ENCODE measurements at regions not wholly inside any gene's neighbourhood (a gene's known extent, or its start where the extent isn't known, plus 50 kb on each side); places are given as distances from the start of the nearest gene placed in this dataset.
"Not testable (repeated sequence)": the region's sequence is repeated elsewhere in the genome, so short reads cannot be mapped to it uniquely, and the experiment has no call there.

GRCh38 chr4:178165251-178165950, 723.2 kb upstream of the AGA start:
- DNase-seq (ENCODE audit: low spot score): no peak

DNA sequence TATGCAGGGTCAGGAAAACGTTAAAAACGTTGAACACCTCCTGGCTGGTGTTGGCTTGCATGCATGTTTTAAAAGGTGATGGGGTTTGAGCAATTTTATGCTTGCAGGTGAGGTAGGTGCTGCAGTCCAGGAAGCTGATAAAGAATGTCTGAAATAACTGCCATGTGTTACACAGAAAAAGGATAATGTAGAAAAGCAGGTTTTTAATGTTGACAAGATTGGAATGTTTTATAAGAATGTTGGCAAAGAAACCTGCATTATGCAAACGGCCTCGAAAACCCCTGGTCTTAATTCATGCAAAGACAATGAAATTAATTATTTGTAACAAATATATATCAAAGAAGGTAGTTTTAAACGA, 723.7 kb upstream of the AGA start:
- DNase-seq (ENCODE audit: low spot score): no peak

DNA sequence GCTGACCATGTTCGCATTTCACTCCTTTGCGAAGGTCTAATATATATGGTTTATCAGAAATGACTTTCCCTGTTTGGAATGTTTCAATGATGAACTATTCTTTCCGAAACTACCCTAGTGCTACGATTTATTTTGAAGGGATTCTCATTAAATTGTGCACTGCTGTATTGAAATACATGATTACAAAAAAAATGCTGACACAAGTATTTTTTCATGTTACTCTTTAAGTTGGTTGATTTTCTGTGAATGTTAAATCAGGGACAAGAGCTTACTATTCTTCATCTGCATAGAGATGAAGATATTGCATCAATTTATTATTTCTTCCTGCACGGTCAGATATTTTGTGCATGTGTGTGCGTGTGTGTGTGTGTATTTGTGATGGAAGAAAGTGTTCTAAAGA, 731.5 kb upstream of the AGA start:
- DNase-seq (ENCODE audit: low spot score): no peak

DNA sequence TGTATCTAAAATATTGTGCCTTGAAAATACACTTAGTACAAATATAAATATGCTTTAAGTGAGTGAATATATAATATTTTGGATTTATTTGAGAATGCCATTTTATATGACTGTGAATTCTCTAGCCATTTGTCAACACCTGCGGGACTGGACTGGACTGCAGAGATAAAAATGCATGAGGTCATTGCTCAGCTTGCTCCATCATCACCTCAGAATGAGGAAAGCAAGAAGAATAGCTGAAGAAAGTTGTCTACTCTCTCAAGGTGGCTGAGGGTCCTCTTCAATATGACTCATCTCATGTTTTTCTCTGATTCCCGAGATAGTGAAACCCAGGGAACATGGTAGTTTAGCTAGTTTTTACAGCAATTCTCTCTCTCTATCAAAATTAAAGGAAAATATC, 732.5 kb upstream of the AGA start:
- DNase-seq (ENCODE audit: low spot score): no peak

GRCh38 chr4:178185517-178185916, 743.3 kb upstream of the AGA start:
- DNase-seq (ENCODE audit: low spot score): no peak

DNA sequence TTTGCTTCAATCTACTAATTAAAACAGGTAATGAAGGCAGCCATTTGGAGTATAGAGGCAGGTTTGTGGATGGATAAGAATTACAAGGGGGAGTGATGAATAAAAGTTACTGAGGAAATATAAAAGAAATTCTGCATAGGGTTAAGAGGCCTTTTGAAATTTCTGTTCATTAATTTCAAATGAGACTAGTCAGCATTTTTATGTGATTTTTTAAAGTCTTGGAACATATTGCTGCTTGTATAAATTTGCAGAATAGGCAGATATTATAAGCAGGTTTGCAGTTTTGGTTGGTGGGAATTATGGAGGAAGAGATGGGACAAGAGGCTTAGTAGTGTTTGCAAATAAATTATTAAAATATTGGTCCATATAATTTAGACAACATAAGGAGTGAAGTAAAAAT, 750.4 kb upstream of the AGA start:
- DNase-seq (ENCODE audit: low spot score): no peak

DNA sequence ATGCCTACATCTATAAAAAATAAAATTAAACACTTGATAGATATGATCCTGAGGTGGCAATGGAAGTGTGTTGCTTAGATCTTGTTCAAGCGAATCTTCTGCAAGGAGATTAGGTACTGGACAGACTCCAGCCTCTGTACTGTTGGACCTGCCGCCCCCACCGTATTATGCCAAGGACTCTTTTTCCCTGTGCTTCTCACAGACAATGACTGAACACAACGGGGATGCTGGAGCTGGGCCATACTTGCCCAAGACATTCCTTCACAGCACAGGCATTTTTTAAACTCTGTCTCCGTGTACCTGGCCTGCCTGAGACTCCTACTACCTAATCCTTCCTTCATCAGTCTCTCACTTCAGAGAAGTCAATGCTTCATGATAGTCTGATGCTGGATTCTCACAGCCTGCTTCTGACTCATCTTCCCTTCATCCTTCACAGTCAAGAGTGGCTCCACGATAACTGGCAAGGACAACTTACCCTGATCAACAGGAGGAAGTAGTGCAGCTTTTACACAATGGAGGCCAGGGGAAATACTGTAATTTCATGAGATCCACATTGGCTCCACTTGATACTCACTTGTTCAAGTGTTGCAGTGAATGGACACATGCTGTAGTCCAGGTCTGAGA, 754.6 kb upstream of the AGA start:
- DNase-seq (ENCODE audit: low spot score): no peak

DNA sequence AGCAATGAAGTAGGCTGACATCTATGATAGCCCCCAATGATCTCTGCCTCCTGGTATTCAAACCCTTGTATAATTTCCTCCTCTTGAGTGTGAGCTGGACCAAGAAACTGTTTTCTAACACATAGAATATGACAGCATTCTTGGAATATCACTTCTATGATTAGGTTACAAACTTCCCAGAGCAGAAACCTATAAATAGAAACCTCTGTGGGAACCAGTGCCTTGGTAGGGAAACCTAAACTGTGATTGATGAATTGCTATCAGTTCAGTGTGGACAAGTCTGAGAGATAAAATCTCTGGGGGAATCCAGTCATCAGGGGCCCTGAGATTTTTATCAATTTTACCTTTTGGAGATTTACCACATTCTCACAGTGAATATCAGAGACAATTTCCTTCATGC, 756.5 kb upstream of the AGA start:
- DNase-seq (ENCODE audit: low spot score): no peak

- DNase-seq (ENCODE audit: low spot score): no peak
These were observed 760.2 kb upstream of the AGA start for GRCh38 chr4:178202422-178202821.

DNA sequence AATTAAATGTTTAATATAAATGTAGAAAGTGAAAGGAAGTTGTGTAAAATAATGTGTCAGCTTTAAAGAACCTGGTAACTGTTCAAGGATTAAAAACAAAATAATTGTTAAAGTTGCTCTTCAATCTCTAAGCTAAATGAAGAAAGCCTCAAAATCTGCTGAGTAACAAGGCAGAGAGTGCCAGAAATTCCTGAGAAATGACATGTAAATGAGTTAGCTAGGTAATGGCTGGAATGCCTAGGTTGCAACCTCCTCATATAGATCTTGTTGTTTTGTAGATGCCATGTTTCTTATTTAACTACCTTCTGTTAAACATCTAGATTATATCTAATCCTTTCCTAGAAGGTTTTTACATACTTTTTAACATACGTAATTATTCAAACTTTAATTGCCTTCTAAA, 763.6 kb upstream of the AGA start:
- no peak for DNase-seq (ENCODE audit: low spot score)

GRCh38 chr4:178215309-178215708, 773.1 kb upstream of the AGA start:
- no peak for DNase-seq (ENCODE audit: low spot score)

GRCh38 chr4:178215763-178216162, 773.5 kb upstream of the AGA start:
- no peak for DNase-seq (ENCODE audit: low spot score)

DNA sequence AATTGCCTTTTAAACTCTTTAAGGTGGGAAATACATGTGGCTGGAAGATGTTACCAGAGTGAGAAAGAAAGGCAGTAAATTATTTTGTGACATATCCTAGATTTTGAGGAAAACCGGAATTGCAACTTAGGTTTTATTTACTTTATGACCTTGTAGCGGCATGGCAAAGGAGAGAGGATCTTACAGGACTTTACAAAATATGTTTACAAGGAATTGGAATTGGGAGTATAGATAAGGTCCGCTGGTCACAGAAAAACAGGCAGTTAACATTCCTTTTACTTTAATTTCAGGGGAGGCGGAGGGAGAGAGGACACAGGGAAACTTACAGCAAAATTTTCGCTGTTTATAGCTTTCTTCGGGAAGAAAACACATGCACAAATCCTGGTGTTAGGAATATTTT, 784.2 kb upstream of the AGA start:
- not testable (repeated sequence) for DNase-seq (ENCODE audit: low spot score)

- no peak for DNase-seq (ENCODE audit: low spot score)
These were observed 791.7 kb upstream of the AGA start for GRCh38 chr4:178233906-178234305.

DNA sequence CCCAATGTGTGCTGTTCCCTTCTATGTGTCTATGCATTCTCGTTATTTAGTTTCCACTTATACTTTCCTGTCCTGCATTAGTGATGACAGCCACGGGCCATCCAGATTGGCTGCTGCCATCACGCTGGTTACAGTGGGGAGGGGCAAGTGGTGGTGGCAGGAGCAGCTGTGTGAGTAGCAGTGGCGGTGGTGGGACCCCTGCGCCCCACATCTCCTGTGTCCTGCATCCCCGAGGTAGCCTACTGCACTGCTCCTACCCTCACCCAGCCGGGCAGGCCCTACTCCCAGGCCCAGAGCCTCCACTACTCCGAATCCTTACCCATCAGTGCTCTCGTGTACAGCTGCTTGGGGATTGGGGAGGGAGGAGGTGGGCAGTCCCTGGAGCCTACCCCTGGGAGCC, 798.7 kb upstream of the AGA start:
- no peak for DNase-seq (ENCODE audit: low spot score)

GRCh38 chr4:178241601-178242118, 799.4 kb upstream of the AGA start:
- DNase-seq (ENCODE audit: low spot score): no peak

DNA sequence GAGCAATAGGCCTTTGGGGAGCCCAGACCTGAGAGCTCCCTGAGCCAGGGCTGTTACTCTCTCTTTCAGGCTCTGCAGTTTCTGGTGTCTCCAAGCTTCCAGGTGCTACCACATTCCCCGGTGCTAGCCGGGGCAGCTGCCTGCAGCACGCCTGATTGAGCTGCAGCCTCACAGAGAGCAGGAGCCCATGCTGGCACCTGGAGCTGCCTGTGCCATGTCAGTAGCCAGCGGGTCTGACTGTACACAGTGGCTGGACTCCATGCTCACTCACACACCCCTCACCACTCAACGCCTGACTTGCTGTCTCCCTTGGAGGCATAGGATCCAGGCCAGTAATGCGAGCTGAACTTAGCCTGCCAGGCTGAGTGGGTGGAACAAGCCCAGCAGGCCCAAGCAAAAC, 800.4 kb upstream of the AGA start:
- DNase-seq (ENCODE audit: low spot score): no peak

- no peak for DNase-seq (ENCODE audit: low spot score)
These were observed 802.5 kb upstream of the AGA start for GRCh38 chr4:178244785-178245184.

DNA sequence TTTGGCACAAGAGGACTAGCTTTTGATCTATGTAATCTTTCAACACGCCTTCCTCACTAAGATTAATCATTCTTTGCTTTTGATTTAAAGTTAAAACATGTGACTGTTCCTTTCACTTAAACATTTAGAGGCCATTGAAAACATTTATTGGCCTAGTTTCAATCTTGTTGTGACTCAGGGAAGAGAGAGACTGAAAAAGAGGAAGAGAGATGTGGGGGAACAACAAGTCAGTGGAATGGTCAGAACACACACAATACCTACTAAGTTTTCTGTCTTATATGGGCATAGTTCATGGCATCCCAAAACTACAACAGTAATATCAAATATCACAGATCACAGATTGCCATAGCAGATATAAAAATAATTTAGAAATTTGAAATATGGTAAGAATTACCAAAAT, 812.9 kb upstream of the AGA start:
- no peak for DNase-seq (ENCODE audit: low spot score)

- no peak for DNase-seq (ENCODE audit: low spot score)
These were observed 816.4 kb upstream of the AGA start for GRCh38 chr4:178258603-178259002.

DNA sequence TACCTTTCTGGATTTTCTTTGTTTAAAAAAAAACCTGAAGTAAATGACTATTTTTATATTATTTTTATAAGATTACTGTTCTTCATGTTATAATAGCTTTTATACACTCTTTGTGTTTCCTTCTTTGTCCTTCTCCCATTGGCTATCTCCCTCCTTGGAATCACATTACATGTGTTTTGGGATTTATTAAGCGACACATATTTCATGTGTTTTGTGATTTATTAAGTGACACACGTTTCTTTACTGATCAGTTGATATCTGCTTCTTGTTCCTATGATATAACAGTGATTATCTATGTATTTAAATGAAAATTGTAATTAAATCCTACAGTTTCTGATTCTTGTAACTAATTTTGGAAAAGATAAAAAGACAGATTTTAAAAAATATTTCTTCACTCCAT, 817.3 kb upstream of the AGA start:
- no peak for DNase-seq (ENCODE audit: low spot score)

GRCh38 chr4:178264001-178264400, 821.8 kb upstream of the AGA start:
- no peak for DNase-seq (ENCODE audit: low spot score)

DNA sequence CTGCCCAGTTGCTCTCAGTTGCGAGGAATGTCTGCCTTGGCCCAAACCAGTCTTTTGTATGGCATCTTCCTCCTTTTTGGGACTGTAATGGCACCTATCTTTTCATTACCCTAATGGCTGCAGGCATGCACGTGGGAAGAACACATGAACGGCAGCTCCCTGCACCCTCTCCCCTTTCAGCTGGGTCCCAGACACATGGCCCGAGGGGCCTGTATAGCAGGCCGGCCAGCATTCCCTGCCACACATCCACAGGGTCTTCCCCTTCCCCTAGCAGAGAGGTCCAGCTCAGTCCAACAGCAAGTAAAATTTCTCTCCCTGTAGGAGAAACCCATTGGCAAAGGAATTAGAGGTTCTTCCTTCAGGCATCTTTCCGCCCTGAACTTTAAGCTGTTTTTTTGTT, 829.1 kb upstream of the AGA start:
- DNase-seq (ENCODE audit: low spot score): no peak

DNA sequence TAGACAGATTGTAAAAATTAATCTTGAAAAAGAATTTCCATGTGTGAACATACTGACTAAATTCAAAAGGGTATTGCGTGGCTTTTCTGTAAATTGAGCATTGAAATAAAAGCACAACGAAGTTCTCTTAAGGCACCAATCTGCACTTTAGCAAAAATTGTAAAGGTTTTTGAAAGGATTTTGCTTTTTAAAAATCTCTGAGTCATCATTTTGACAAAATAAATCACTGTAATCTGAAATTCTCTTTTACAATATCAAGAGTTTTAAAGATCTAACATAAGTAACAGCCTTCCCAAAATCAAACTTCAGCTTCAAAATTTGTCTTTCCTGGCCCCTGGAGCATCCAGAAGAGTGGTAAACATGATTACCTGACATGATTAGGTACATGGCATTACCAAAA, 830.9 kb upstream of the AGA start:
- DNase-seq (ENCODE audit: low spot score): no peak

Measured in globus pallidus (tissue), 1 donor.